Neural cell (in vitro differentiated cells): ENCODE measurements at regions not wholly inside any gene's neighbourhood (a gene's known extent, or its start where the extent isn't known, plus 50 kb on each side); places are given as distances from the start of the nearest gene placed in this dataset.

Experiments
- EP300 ChIP-seq: fragments of 450-650 bp; conservative IDR thresholded peaks from 2 replicates; pipeline ENCODE4 v1.6.1; 2014; ENCODE audit warnings: antibody characterized with exemption, mild to moderate bottlenecking, moderate library complexity; ENCODE audit not compliant: poor library complexity, severe bottlenecking
- EZH2 ChIP-seq: fragments of 200-600, 300-800 bp; shearing (Covaris generic), sonication (generic); IDR thresholded peaks from 2 replicates; pipeline ENCODE4 v1.6.1; 2014; ENCODE audit warnings: antibody characterized with exemption, low read length, borderline replicate concordance, mild to moderate bottlenecking; ENCODE audit not compliant: insufficient read depth, poor library complexity, severe bottlenecking
- POLR2AphosphoS5 ChIP-seq: IDR thresholded peaks from 2 replicates; pipeline ENCODE4 v1.6.1; 2012
- RAD21 ChIP-seq: fragments of 450-650 bp; conservative IDR thresholded peaks from 2 replicates; pipeline ENCODE4 v1.6.1; 2014; ENCODE audit warnings: antibody characterized with exemption, mild to moderate bottlenecking, moderate library complexity
- SMC3 ChIP-seq: fragments of 450-650 bp; conservative IDR thresholded peaks from 2 replicates; pipeline ENCODE4 v1.6.1; 2014; ENCODE audit warnings: antibody characterized with exemption, mild to moderate bottlenecking, moderate library complexity; ENCODE audit not compliant: poor library complexity
- TF ChIP-seq, protein P1 (sequence below): fragments of 450-650 bp; IDR thresholded peaks from 2 replicates; pipeline ENCODE4 v1.5.1; 2014; ENCODE audit warnings: antibody characterized with exemption, mild to moderate bottlenecking, moderate library complexity; ENCODE audit not compliant: poor library complexity, severe bottlenecking
- TF ChIP-seq, protein P2 (sequence below): IDR thresholded peaks from 2 replicates; pipeline ENCODE4 v1.6.1; 2012; ENCODE audit warnings: borderline replicate concordance

DNA sequence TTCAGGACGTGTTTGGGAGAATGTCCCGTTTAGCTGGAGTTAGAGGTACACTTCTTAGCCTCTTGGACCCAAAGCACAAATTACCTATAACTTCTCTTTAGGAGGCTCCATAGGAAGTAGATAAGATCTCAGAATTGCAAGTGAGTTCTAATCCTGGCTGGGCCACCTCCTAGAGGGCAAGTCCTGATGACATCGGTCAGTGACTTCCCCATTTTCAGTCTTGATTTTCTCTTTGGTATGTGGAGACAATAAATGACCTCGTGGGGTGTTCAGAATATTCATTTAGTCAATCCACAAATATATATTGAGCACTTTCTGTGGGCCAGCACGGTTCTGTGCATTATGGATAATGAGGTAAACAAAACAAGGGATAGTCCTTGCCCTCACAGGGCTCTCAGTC is 208.6 kb downstream of the CWF19L2 start:
- TF ChIP-seq, protein P1, sequence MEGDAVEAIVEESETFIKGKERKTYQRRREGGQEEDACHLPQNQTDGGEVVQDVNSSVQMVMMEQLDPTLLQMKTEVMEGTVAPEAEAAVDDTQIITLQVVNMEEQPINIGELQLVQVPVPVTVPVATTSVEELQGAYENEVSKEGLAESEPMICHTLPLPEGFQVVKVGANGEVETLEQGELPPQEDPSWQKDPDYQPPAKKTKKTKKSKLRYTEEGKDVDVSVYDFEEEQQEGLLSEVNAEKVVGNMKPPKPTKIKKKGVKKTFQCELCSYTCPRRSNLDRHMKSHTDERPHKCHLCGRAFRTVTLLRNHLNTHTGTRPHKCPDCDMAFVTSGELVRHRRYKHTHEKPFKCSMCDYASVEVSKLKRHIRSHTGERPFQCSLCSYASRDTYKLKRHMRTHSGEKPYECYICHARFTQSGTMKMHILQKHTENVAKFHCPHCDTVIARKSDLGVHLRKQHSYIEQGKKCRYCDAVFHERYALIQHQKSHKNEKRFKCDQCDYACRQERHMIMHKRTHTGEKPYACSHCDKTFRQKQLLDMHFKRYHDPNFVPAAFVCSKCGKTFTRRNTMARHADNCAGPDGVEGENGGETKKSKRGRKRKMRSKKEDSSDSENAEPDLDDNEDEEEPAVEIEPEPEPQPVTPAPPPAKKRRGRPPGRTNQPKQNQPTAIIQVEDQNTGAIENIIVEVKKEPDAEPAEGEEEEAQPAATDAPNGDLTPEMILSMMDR: no peak
- TF ChIP-seq POLR2AphosphoS5 (no peak), EP300 (no peak), EZH2 (no peak), RAD21 (no peak), SMC3 (no peak)
- TF ChIP-seq, protein P2, sequence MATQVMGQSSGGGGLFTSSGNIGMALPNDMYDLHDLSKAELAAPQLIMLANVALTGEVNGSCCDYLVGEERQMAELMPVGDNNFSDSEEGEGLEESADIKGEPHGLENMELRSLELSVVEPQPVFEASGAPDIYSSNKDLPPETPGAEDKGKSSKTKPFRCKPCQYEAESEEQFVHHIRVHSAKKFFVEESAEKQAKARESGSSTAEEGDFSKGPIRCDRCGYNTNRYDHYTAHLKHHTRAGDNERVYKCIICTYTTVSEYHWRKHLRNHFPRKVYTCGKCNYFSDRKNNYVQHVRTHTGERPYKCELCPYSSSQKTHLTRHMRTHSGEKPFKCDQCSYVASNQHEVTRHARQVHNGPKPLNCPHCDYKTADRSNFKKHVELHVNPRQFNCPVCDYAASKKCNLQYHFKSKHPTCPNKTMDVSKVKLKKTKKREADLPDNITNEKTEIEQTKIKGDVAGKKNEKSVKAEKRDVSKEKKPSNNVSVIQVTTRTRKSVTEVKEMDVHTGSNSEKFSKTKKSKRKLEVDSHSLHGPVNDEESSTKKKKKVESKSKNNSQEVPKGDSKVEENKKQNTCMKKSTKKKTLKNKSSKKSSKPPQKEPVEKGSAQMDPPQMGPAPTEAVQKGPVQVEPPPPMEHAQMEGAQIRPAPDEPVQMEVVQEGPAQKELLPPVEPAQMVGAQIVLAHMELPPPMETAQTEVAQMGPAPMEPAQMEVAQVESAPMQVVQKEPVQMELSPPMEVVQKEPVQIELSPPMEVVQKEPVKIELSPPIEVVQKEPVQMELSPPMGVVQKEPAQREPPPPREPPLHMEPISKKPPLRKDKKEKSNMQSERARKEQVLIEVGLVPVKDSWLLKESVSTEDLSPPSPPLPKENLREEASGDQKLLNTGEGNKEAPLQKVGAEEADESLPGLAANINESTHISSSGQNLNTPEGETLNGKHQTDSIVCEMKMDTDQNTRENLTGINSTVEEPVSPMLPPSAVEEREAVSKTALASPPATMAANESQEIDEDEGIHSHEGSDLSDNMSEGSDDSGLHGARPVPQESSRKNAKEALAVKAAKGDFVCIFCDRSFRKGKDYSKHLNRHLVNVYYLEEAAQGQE: no peak
